IMR-90 (cell line): ENCODE measurements at regions not wholly inside any gene's neighbourhood (a gene's known extent, or its start where the extent isn't known, plus 50 kb on each side); places are given as distances from the start of the nearest gene placed in this dataset.

Experiments
- ATAC-seq: fragments of 200-7000 bp; cut with Tn5 transposase; 2 replicates; pipeline ENCODE4 v1.9.1; 2020; ENCODE audit warnings: low read depth, mild to moderate bottlenecking, moderate library complexity
- BruUV-seq: library from RNA; stranded (reverse); fragments of 400-500 nt; replicated peaks from 2 replicates; lab custom pipeline; 2021; lab: Mats Ljungman, UMichigan
- CTCF ChIA-PET: fragments of 300-600 bp; formaldehyde crosslinking; extraction: SDS; loops from one replicate; lab custom pipeline; 2021; ENCODE audit warnings: antibody characterized with exemption; lab: Yijun Ruan, JAX
- POLR2A ChIA-PET: fragments of 300-600 bp; sonication (Branson Sonifier 250); formaldehyde crosslinking; loops from one replicate; lab custom pipeline; 2022; ENCODE audit warnings: antibody characterized with exemption; ENCODE audit not compliant: unreplicated experiment; lab: Charles Lee
- DNase-seq: peaks from one replicate; pipeline ENCODE4 v3.0.0; 2013
- H2AFZ ChIP-seq: replicated peaks from 2 replicates; pipeline ENCODE3; 2013; ENCODE audit warnings: low read length, mild to moderate bottlenecking; ENCODE audit not compliant: poor library complexity
- H2AK5ac ChIP-seq: 2 replicates; pipeline ENCODE4 v1.6.1; 2013; ENCODE audit warnings: low read depth, low read length, inconsistent platforms
- H2AK9ac ChIP-seq: replicated peaks from 2 replicates; pipeline ENCODE3; 2013; ENCODE audit warnings: mild to moderate bottlenecking, low read depth, low read length, moderate library complexity; ENCODE audit not compliant: poor library complexity
- H2BK120ac ChIP-seq: 2 replicates; pipeline ENCODE4 v1.6.1; 2013; ENCODE audit warnings: low read depth, low read length, inconsistent platforms
- H2BK15ac ChIP-seq: 3 replicates; pipeline ENCODE4 v1.6.1; 2013; ENCODE audit warnings: low read depth, low read length, inconsistent platforms
- H2BK20ac ChIP-seq: 2 replicates; pipeline ENCODE4 v1.6.1; 2013; ENCODE audit warnings: low read depth, mild to moderate bottlenecking, inconsistent platforms, low read length, moderate library complexity
- H2BK5ac ChIP-seq: 2 replicates; pipeline ENCODE4 v1.6.1; 2013; ENCODE audit warnings: mild to moderate bottlenecking, low read depth, low read length, inconsistent platforms; ENCODE audit not compliant: poor library complexity, severe bottlenecking
- H3K14ac ChIP-seq: replicated peaks from 2 replicates; pipeline ENCODE4 v1.6.1; 2013; ENCODE audit warnings: low read depth, low read length, inconsistent platforms
- H3K18ac ChIP-seq: 2 replicates; pipeline ENCODE4 v1.6.1; 2013; ENCODE audit warnings: low read depth, low read length, control low read depth
- H3K23ac ChIP-seq: 2 replicates; pipeline ENCODE4 v1.6.1; 2013; ENCODE audit warnings: low read depth, low read length, inconsistent platforms
- H3K27ac ChIP-seq: 2 replicates; pipeline ENCODE4 v1.5.1; 2013; ENCODE audit warnings: mild to moderate bottlenecking, control low read depth, low read length; ENCODE audit not compliant: insufficient read depth
- H3K27me3 ChIP-seq: 2 replicates; pipeline ENCODE4 v1.6.1; 2013; ENCODE audit warnings: low read length; ENCODE audit not compliant: control insufficient read depth, insufficient read depth
- H3K36me3 ChIP-seq: 2 replicates; pipeline ENCODE4 v1.6.1; 2013; ENCODE audit warnings: low read length, mixed read lengths; ENCODE audit not compliant: control insufficient read depth, insufficient read depth
- H3K4ac ChIP-seq: 2 replicates; pipeline ENCODE4 v1.6.1; 2013; ENCODE audit warnings: low read depth, low read length, inconsistent platforms
- H3K4me1 ChIP-seq: 2 replicates; pipeline ENCODE4 v1.6.1; 2013; ENCODE audit warnings: low read length, mixed read lengths; ENCODE audit not compliant: control insufficient read depth, insufficient read depth
- H3K4me2 ChIP-seq: 2 replicates; pipeline ENCODE4 v1.6.1; 2013; ENCODE audit warnings: low read depth, mild to moderate bottlenecking, control low read depth, low read length, moderate library complexity
- H3K4me3 ChIP-seq: 2 replicates; pipeline ENCODE4 v1.5.1; 2013; ENCODE audit warnings: low read depth, mild to moderate bottlenecking, control low read depth, low read length, moderate library complexity; ENCODE audit not compliant: insufficient read depth
- H3K56ac ChIP-seq: 2 replicates; pipeline ENCODE4 v1.6.1; 2013; ENCODE audit warnings: low read length, inconsistent platforms; ENCODE audit not compliant: insufficient read depth; ENCODE audit errors: extremely low read depth
- H3K79me1 ChIP-seq, 2 experiments: 2 replicates each; pipeline ENCODE4 v1.6.1; 2013; ENCODE audit warnings: low read length in 2 of 2, inconsistent platforms in 1 of 2, low read depth in 1 of 2
- H3K9ac ChIP-seq: 2 replicates; pipeline ENCODE4 v1.6.1; 2013; ENCODE audit warnings: low read depth, low read length, control low read depth
- H3K9me1 ChIP-seq: 2 replicates; pipeline ENCODE4 v1.6.1; 2013; ENCODE audit warnings: low read length, inconsistent platforms; ENCODE audit not compliant: insufficient read depth
- H3K9me3 ChIP-seq: 2 replicates; pipeline ENCODE4 v1.6.1; 2013; ENCODE audit warnings: low read length; ENCODE audit not compliant: control insufficient read depth, insufficient read depth
- H4K20me1 ChIP-seq: 2 replicates; pipeline ENCODE4 v1.6.1; 2013; ENCODE audit warnings: low read length, inconsistent platforms; ENCODE audit not compliant: insufficient read depth
- H4K5ac ChIP-seq: 2 replicates; pipeline ENCODE4 v1.6.1; 2013; ENCODE audit warnings: mild to moderate bottlenecking, low read depth, low read length, control low read depth
- H4K8ac ChIP-seq, 2 experiments: 2 replicates each; pipeline ENCODE4 v1.6.1; 2013; ENCODE audit warnings: low read depth in 2 of 2, low read length in 2 of 2, control low read depth in 1 of 2, inconsistent platforms in 1 of 2
- H4K91ac ChIP-seq: 2 replicates; pipeline ENCODE4 v1.6.1; 2013; ENCODE audit warnings: low read depth, low read length, inconsistent platforms; ENCODE audit not compliant: insufficient read depth
- BHLHE40 ChIP-seq: fragments of 150-350 bp; IDR thresholded peaks from 2 replicates; pipeline ENCODE4 v1.6.1; 2016; ENCODE audit warnings: mild to moderate bottlenecking, low read depth, low read length
- CEBPB ChIP-seq: IDR thresholded peaks from 2 replicates; pipeline ENCODE4 v1.6.1; 2012; ENCODE audit warnings: low read depth, low read length, improper control_type of control experiment
- CHD1 ChIP-seq: IDR thresholded peaks from 2 replicates; pipeline ENCODE4 v1.6.1; 2012; ENCODE audit warnings: low read depth, low read length, improper control_type of control experiment
- CTCF ChIP-seq: conservative IDR thresholded peaks from 2 replicates; pipeline ENCODE4 v1.5.1; 2012; ENCODE audit warnings: mild to moderate bottlenecking, low read depth, low read length, improper control_type of control experiment
- ELK1 ChIP-seq: fragments of 150-350 bp; IDR thresholded peaks from 2 replicates; pipeline ENCODE4 v1.6.1; 2016; ENCODE audit warnings: low read depth, mild to moderate bottlenecking, low read length, moderate library complexity, borderline replicate concordance
- MAFK ChIP-seq: IDR thresholded peaks from 2 replicates; pipeline ENCODE4 v1.6.1; 2012; ENCODE audit warnings: low read depth, low read length, improper control_type of control experiment
- MAZ ChIP-seq: IDR thresholded peaks from 2 replicates; pipeline ENCODE4 v1.6.1; 2012; ENCODE audit warnings: low read depth, mild to moderate bottlenecking, low read length, improper control_type of control experiment, moderate library complexity, borderline replicate concordance
- MXI1 ChIP-seq: IDR thresholded peaks from 2 replicates; pipeline ENCODE4 v1.6.1; 2012; ENCODE audit warnings: low read depth, mild to moderate bottlenecking, low read length, moderate library complexity, borderline replicate concordance
- NFE2L2 ChIP-seq: fragments of 150-350 bp; IDR thresholded peaks from 2 replicates; pipeline ENCODE4 v1.6.1; 2016; ENCODE audit warnings: low read depth, mild to moderate bottlenecking, low read length
- POLR2A ChIP-seq: IDR thresholded peaks from 2 replicates; pipeline ENCODE4 v1.6.1; 2012; ENCODE audit warnings: mild to moderate bottlenecking, low read depth, low read length
- RCOR1 ChIP-seq: IDR thresholded peaks from 2 replicates; pipeline ENCODE4 v1.6.1; 2012; ENCODE audit warnings: mild to moderate bottlenecking, low read length, improper control_type of control experiment; ENCODE audit not compliant: insufficient replicate concordance
- USF2 ChIP-seq: fragments of 150-350 bp; IDR thresholded peaks from 2 replicates; pipeline ENCODE4 v1.6.1; 2017; ENCODE audit warnings: mild to moderate bottlenecking, antibody characterized with exemption, low read length, low read depth
- WGBS, 2 experiments: methylation state at CpG; one replicate each; pipeline versions ENCODE4 v1.1.5 to v1.1.7; 2013; ENCODE audit warnings: missing lambda C conversion rate in 2 of 2; ENCODE audit not compliant: insufficient read length in 1 of 2; ENCODE audit errors: extremely low coverage in 2 of 2; 5-methylcytosine and 5-hydroxymethylcytosine counted together
- dilution Hi-C: fragments of 300-500 bp; cut with HindIII; formaldehyde crosslinking; loops from one replicate; pipeline ENCODE4 v1.14.3; 2018; ENCODE audit warnings: low sequenced_read_pairs; ENCODE audit not compliant: unreplicated experiment
- in situ Hi-C: fragments of 300-500 bp; cut with MboI; formaldehyde crosslinking; loops from 3 replicates; pipeline ENCODE4 v1.14.3; 2019; ENCODE audit warnings: low sequenced_read_pairs, inconsistent platforms, mixed read lengths
- intact Hi-C: fragments of 100-400 bp; cut with micrococcal nuclease; formaldehyde crosslinking; loops from 2 replicates; pipeline ENCODE4 v1.10.0; 2022

- H3K18ac ChIP-seq: no peak overlapping the region
- no peak overlapping the region for H3K9ac ChIP-seq
- ATAC-seq (no peak), DNase-seq (no peak)
- no peak overlapping the region for H3K4me3 ChIP-seq
- ChIA-PET CTCF (no interaction called here), POLR2A (no interaction called here)
- TF ChIP-seq BHLHE40 (no peak), USF2 (no peak), RCOR1 (no peak), MAFK (no peak), CHD1 (no peak), NFE2L2 (no peak), MXI1 (no peak), CEBPB (no peak), ELK1 (no peak), POLR2A (no peak), CTCF (no peak), MAZ (no peak)
- peaks cover 7% of the 10 kb centered on the region; the same call in 1 of the 2 replicates for H3K9me3 ChIP-seq
- no peak overlapping the region for H2AK5ac ChIP-seq
- dilution Hi-C loops: no loop called here
- no peaks in the 10 kb centered on the region for H3K36me3 ChIP-seq
- H2AFZ ChIP-seq: no peak overlapping the region
- no peak overlapping the region for H4K5ac ChIP-seq
- no peak overlapping the region for H3K4me2 ChIP-seq
- H3K27ac ChIP-seq: no peak overlapping the region
- H2BK15ac ChIP-seq: no peak overlapping the region
- in situ Hi-C loops: no loop called here
- H3K14ac ChIP-seq: no peak overlapping the region
- no TSS peak for BruUV-seq
- no peak overlapping the region for H3K56ac ChIP-seq
- intact Hi-C loops: no loop called here
- H2BK5ac ChIP-seq: no peak overlapping the region
- no peak overlapping the region for H3K4ac ChIP-seq
- no peaks in the 10 kb centered on the region for H3K9me1 ChIP-seq
- H2AK9ac ChIP-seq: no peak overlapping the region
- H3K4me1 ChIP-seq: no peaks in the 10 kb centered on the region
- 47% methylated on average over 3 of the region's 9 CpGs; no CpG with 5 or more reads in 1 of the 2 experiments for WGBS, 2 experiments
- H4K8ac ChIP-seq: no peak overlapping the region
- H3K27me3 ChIP-seq: no peaks in the 10 kb centered on the region
- no peak overlapping the region for H2BK120ac ChIP-seq
- no peak overlapping the region for H3K23ac ChIP-seq
- no peak overlapping the region for H2BK20ac ChIP-seq
- H3K79me1 ChIP-seq: no peaks in the 10 kb centered on the region
- H4K20me1 ChIP-seq: no peaks in the 10 kb centered on the region
- H4K91ac ChIP-seq: no peak overlapping the region
Measured at GRCh38 chr6:104472021-104472901, 387.5 kb downstream of the HACE1 start.
